Naive thymus-derived CD8-positive, alpha-beta T cell (primary cell): ENCODE measurements at regions not wholly inside any gene's neighbourhood (a gene's known extent, or its start where the extent isn't known, plus 50 kb on each side); places are given as distances from the start of the nearest gene placed in this dataset.
"Not testable (repeated sequence)": the region's sequence is repeated elsewhere in the genome, so short reads cannot be mapped to it uniquely, and the experiment has no call there.

ENCODE experiments used
- ATAC-seq, 2 donors: fragments of 150-1000 bp; cut with Tn5 transposase in 1 of 2; sonication (Bioruptor Pico), chemical (Tn5 transposase) in 1 of 2; 1 replicate in 1 of 2; 2 replicates in 1 of 2; pipeline ENCODE4 v1.10.0; 2021; ENCODE audit warnings: mild to moderate bottlenecking in 2 of 2, moderate library complexity in 2 of 2
- POLR2A ChIA-PET: fragments of 350-600 bp; sonication (Branson Sonifier 250); formaldehyde crosslinking; loops from one replicate; lab custom pipeline; 2021; ENCODE audit warnings: antibody characterized with exemption; lab: Charles Lee
- DNase-seq, 10 donors: peaks; one replicate each; pipeline versions ENCODE4 v3.0.0 to v3.0.0-alpha.2; 2020 to 2022
- H3K27ac Mint-ChIP-seq, 10 donors: one replicate each; pipeline ENCODE4 v1.8.0; 2020 to 2022; ENCODE audit warnings: mild to moderate bottlenecking in 10 of 10, mixed read lengths in 10 of 10, moderate library complexity in 4 of 10, inconsistent platforms in 1 of 10
- H3K27me3 Mint-ChIP-seq, 5 donors: one replicate each; pipeline ENCODE4 v1.8.0; 2021 to 2022; ENCODE audit warnings: mixed read lengths in 5 of 5
- H3K36me3 Mint-ChIP-seq, 3 donors: one replicate each; pipeline ENCODE4 v1.8.0; 2020 to 2022; ENCODE audit warnings: mixed read lengths in 3 of 3, mild to moderate bottlenecking in 2 of 3, inconsistent platforms in 1 of 3
- H3K4me1 Mint-ChIP-seq, 4 donors: one replicate each; pipeline ENCODE4 v1.8.0; 2021 to 2022; ENCODE audit warnings: mixed read lengths in 4 of 4
- H3K4me3 Mint-ChIP-seq, 10 donors: one replicate each; pipeline ENCODE4 v1.8.0; 2020 to 2022; ENCODE audit warnings: mild to moderate bottlenecking in 10 of 10, mixed read lengths in 10 of 10, moderate library complexity in 6 of 10, inconsistent platforms in 1 of 10
- H3K9me3 Mint-ChIP-seq, 9 donors: one replicate each; pipeline ENCODE4 v1.8.0; 2020 to 2022; ENCODE audit warnings: mixed read lengths in 9 of 9, mild to moderate bottlenecking in 3 of 9, inconsistent platforms in 1 of 9, moderate library complexity in 1 of 9

DNA sequence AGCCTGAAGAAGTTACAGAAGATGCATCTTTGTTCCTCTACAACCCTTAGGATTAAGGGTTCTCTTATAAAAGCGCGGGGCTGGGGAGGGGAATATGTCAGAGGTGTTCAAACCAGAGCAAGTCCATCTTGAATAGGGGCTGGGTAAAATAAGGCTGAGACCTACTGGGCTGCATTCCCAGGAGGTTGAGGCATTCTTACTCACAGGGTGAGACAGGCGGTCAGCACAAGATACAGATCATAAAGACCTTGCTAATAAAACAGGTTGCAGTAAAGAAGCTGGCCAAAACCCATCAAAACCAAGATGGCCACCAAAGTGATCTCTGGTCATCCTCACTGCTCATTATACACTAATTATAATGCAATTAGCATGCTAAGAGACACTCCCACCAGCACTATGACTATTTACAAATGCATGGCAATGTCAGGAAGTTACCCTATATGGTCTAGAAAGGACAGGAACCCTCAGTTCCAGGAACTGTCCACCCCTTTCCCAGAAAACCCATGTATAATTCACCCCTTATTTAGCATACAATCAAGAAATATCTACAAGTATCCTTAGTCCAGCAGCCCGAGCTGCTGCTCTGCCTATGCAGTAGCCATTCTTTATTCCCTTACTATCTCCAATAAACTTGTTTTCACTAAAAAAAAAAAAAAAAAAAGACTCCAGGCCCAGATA, 108.1 kb upstream of the FOXN3 start:
- H3K27me3 Mint-ChIP-seq: no peaks in the 10 kb centered on the region
- POLR2A ChIA-PET: interaction anchor here (1.2 kb wide), 1 partner anchor 16 kb away, joined by 3 read pairs; no protein-coding TSS in a partner anchor
- H3K9me3 Mint-ChIP-seq: peaks cover 0 to 58% (median 18%) of the 10 kb centered on the region in 9 donors
- peak overlapping the region in 8 of 10 donors; percentile 15 to 70 (median 41) for H3K27ac Mint-ChIP-seq
- ATAC-seq (no peak), DNase-seq (no peak)
- H3K36me3 Mint-ChIP-seq: peaks cover 22 to 55% (median 27%) of the 10 kb centered on the region in 3 donors
- H3K4me3 Mint-ChIP-seq: peak overlapping the region in 1 of 10 donors; percentile 57
- peaks cover 14 to 46% (median 38%) of the 10 kb centered on the region in 4 donors for H3K4me1 Mint-ChIP-seq

DNA sequence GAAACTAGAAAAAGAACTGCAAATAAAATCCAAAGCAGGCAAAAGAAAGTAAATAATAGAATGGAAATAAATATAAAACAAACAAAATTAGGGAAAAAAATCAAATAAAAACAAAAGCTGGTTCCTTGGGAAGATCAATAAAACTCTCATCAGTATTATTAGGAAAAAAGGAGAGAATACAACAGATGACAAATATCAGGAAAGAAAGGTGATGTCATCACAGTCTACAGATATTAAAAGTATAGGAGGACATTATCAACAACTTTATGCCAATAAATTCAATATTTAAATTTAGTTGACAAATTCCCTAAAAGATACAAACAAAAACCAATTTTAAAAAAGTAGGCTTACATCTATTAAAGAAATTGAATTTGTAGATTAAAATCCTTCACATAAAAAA, 107.4 kb upstream of the FOXN3 start:
- no peak for DNase-seq
- Mint-ChIP-seq H3K4me3 (no peak overlapping the region), H3K9me3 (peaks cover 0 to 58% (median 18%) of the 10 kb centered on the region in 9 donors), H3K27me3 (no peaks in the 10 kb centered on the region), H3K27ac (peak overlapping the region in 1 of 10 donors; percentile 39), H3K4me1 (peaks cover 17 to 49% (median 41%) of the 10 kb centered on the region in 4 donors), H3K36me3 (peaks cover 22 to 52% (median 29%) of the 10 kb centered on the region in 3 donors)
- ATAC-seq: no peak
- POLR2A ChIA-PET: no interaction called here

DNA sequence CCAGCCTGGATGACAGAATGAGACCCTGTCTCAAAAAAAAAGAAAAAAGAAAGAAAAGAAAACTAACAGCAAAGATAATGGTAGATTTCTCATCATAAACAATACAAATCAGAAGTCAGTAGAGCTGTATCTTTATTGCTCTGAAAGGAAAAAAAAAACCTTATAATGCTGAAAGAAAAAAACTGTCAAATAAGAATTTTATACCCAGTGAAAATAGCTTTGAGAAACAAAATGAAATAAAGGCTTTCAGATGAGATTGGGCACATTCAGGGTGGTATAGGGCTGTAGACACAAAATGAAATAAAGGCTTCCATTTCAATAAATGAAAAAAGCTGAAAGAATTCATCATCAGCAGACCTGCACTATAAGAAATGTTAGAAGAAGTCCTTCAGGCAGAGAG, 105.0 kb upstream of the FOXN3 start:
- Mint-ChIP-seq H3K36me3 (peaks cover 18 to 43% (median 39%) of the 10 kb centered on the region in 3 donors), H3K4me1 (peaks cover 31 to 64% (median 59%) of the 10 kb centered on the region in 4 donors), H3K4me3 (no peak overlapping the region), H3K27me3 (no peaks in the 10 kb centered on the region), H3K27ac (no peak overlapping the region), H3K9me3 (peaks cover 0 to 49% (median 14%) of the 10 kb centered on the region in 9 donors)
- ATAC-seq (no peak), DNase-seq (no peak)
- POLR2A ChIA-PET: interaction anchor here (0.8 kb wide), 1 partner anchor 189 kb away, joined by 4 read pairs; no protein-coding TSS in a partner anchor

DNA sequence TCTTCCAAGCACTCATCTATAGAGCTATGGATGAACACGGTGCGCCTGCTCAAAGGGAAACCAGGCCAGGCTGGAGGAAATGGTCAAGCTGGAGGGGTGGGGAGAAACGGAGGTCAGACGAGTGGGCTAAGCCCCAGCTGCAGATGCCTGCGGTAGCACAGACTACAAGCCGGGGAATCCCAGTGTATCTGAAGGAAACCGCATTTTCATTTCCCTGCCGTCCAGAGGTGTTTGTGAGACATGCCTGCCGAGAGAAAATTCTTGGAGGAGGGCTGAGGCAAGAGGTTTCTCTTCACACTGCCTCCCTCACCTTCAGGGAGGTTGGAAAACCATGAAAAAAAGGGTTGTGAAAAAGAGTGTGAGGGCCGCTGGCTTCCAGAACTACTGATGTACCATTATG, 102.0 kb upstream of the FOXN3 start:
- Mint-ChIP-seq H3K4me1 (peaks cover 22 to 70% (median 51%) of the 10 kb centered on the region in 4 donors), H3K27ac (peak overlapping the region in 3 of 10 donors; percentile 35 to 85 (median 80)), H3K4me3 (peak overlapping the region in 1 of 10 donors; percentile 70), H3K36me3 (peaks cover 9 to 52% (median 28%) of the 10 kb centered on the region in 3 donors), H3K27me3 (no peaks in the 10 kb centered on the region), H3K9me3 (peaks cover 0 to 26% (median 10%) of the 10 kb centered on the region in 9 donors)
- no peak for DNase-seq
- POLR2A ChIA-PET: interaction anchor here (0.6 kb wide), 2 partner anchors 137 to 267 kb away, joined by 3 to 6 read pairs; no protein-coding TSS in a partner anchor
- no peak for ATAC-seq

GRCh38 chr14:89516173-89516572, 99.1 kb upstream of the FOXN3 start:
- H3K4me1 Mint-ChIP-seq: peaks cover 31 to 80% (median 62%) of the 10 kb centered on the region in 4 donors
- H3K27ac Mint-ChIP-seq: no peak overlapping the region
- DNase-seq (no peak), ATAC-seq (no peak)
- H3K4me3 Mint-ChIP-seq: no peak overlapping the region
- POLR2A ChIA-PET: no interaction called here
- no peaks in the 10 kb centered on the region for H3K27me3 Mint-ChIP-seq
- peaks cover 0 to 3% (median 0%) of the 10 kb centered on the region in 9 donors for H3K9me3 Mint-ChIP-seq
- peaks cover 3 to 46% (median 18%) of the 10 kb centered on the region in 3 donors for H3K36me3 Mint-ChIP-seq

- H3K4me3 Mint-ChIP-seq: no peak overlapping the region
- POLR2A ChIA-PET: interaction anchor here (0.7 kb wide), 1 partner anchor 269 kb away, joined by 5 read pairs; no protein-coding TSS in a partner anchor
- DNase-seq: no peak
- ATAC-seq: no peak
- no peaks in the 10 kb centered on the region for H3K9me3 Mint-ChIP-seq
- H3K4me1 Mint-ChIP-seq: peaks cover 39 to 85% (median 72%) of the 10 kb centered on the region in 4 donors
- H3K36me3 Mint-ChIP-seq: peaks cover 0 to 36% (median 9%) of the 10 kb centered on the region in 3 donors
- H3K27ac Mint-ChIP-seq: peak overlapping the region in 3 of 10 donors; percentile 20 to 37 (median 25)
- H3K27me3 Mint-ChIP-seq: no peaks in the 10 kb centered on the region
These were observed 97.6 kb upstream of the FOXN3 start for GRCh38 chr14:89514601-89515000.

- peaks cover 27 to 73% (median 65%) of the 10 kb centered on the region in 4 donors for H3K4me1 Mint-ChIP-seq
These were observed 92.9 kb upstream of the FOXN3 start for GRCh38 chr14:89509891-89510290.

DNA sequence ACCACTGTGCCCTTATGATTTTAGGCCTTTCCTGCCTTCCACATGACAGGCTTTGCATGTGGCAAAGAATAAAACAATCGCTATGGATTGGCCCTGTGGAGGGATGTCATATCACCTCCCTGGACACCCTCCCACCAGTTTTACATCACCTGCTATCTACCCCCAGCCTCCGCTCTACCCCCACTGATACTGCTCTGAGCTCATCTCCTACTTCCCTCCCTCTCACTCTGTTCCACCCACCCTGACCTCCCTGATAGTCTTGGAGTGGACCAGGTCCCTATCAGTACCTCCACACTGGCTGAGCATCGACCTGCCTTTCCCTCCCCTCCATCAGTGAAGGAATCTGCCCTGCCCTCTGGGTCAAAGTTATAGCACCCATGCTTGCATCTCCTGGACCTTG, 91.8 kb upstream of the FOXN3 start:
- H3K27me3 Mint-ChIP-seq: no peaks in the 10 kb centered on the region
- H3K27ac Mint-ChIP-seq: peak overlapping the region in 6 of 10 donors; percentile 34 to 97 (median 68)
- peaks cover 35 to 74% (median 65%) of the 10 kb centered on the region in 4 donors for H3K4me1 Mint-ChIP-seq
- no peaks in the 10 kb centered on the region for H3K9me3 Mint-ChIP-seq
- H3K36me3 Mint-ChIP-seq: peaks cover 0 to 9% (median 8%) of the 10 kb centered on the region in 3 donors
- DNase-seq (no peak), ATAC-seq (no peak)
- H3K4me3 Mint-ChIP-seq: no peak overlapping the region
- POLR2A ChIA-PET: no interaction called here

More at GRCh38 chr14:89509891-89510290, 92.9 kb upstream of the FOXN3 start:
- Mint-ChIP-seq H3K4me3 (peak overlapping the region; percentile 69 to 89 (median 86)), H3K27me3 (no peaks in the 10 kb centered on the region), H3K9me3 (no peaks in the 10 kb centered on the region), H3K36me3 (peaks cover 0 to 7% (median 6%) of the 10 kb centered on the region in 3 donors), H3K27ac (peak overlapping the region; percentile 89 to 98 (median 96))
- no peak for ATAC-seq
- no peak for DNase-seq
- POLR2A ChIA-PET: interaction anchor here (0.5 to 1.4 kb wide), 4 partner anchors 31 to 131 kb away, joined by 3 to 5 read pairs (median 3); no protein-coding TSS in a partner anchor

DNA sequence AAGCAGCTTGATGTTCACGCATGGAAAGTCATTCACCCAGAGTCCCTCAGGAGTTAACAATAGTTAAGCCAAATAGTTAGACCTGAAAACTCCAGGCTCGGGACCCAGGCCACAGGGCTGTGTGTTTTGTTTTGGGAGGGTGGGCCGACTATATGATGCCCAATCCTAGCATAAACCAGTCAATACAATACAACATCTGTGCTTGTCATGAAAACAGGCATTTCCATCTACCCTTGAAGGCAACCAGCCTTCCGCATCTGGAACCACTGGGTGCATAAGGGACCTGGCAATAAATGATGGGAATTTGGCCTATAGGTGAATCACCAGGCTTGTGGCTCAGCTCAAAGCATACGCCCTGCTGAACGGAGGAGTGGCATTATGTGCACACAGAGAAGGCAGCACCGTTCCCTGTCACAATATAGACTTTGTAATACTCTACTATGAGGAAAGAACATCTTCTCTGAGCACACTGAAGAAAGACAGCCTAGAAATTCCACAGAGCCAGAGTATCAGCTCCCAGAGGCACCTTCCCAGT, 91.0 kb upstream of the FOXN3 start:
- POLR2A ChIA-PET: interaction anchor here (0.6 kb wide), 1 partner anchor 1877 kb away, joined by 3 read pairs; no protein-coding TSS in a partner anchor
- H3K4me3 Mint-ChIP-seq: no peak overlapping the region
- H3K4me1 Mint-ChIP-seq: peaks cover 38 to 80% (median 70%) of the 10 kb centered on the region in 4 donors
- no peaks in the 10 kb centered on the region for H3K27me3 Mint-ChIP-seq
- no peaks in the 10 kb centered on the region for H3K9me3 Mint-ChIP-seq
- H3K27ac Mint-ChIP-seq: peak overlapping the region in 7 of 10 donors; percentile 21 to 80 (median 63)
- peaks cover 0 to 13% (median 9%) of the 10 kb centered on the region in 3 donors for H3K36me3 Mint-ChIP-seq
- ATAC-seq (no peak), DNase-seq (no peak)

- POLR2A ChIA-PET: no interaction called here
- Mint-ChIP-seq H3K27ac (peak overlapping the region in 3 of 10 donors; percentile 9 to 33 (median 11)), H3K9me3 (no peaks in the 10 kb centered on the region), H3K36me3 (peaks cover 0 to 17% (median 10%) of the 10 kb centered on the region in 3 donors), H3K4me3 (no peak overlapping the region), H3K27me3 (no peaks in the 10 kb centered on the region), H3K4me1 (peaks cover 40 to 84% (median 73%) of the 10 kb centered on the region in 4 donors)
- ATAC-seq (no peak), DNase-seq (no peak)
These were observed 90.5 kb upstream of the FOXN3 start for GRCh38 chr14:89507521-89507920.

GRCh38 chr14:89506891-89507452, 89.9 kb upstream of the FOXN3 start:
- POLR2A ChIA-PET: interaction anchor here (0.6 kb wide), 1 partner anchor 66 kb away, joined by 3 read pairs; no protein-coding TSS in a partner anchor
- H3K27me3 Mint-ChIP-seq, ATAC-seq, DNase-seq, H3K9me3 Mint-ChIP-seq, H3K4me3 Mint-ChIP-seq: not testable (repeated sequence)
- H3K36me3 Mint-ChIP-seq: peaks cover 0 to 14% (median 6%) of the 10 kb centered on the region in 3 donors
- peaks cover 37 to 80% (median 71%) of the 10 kb centered on the region in 4 donors for H3K4me1 Mint-ChIP-seq
- peak overlapping the region in 3 of 10 donors; percentile 9 to 22 (median 11) for H3K27ac Mint-ChIP-seq
